Spleen (tissue), 11 donors: ENCODE measurements at regions not wholly inside any gene's neighbourhood (a gene's known extent, or its start where the extent isn't known, plus 50 kb on each side); places are given as distances from the start of the nearest gene placed in this dataset.

Experiments used
- DNase-seq: peaks from one replicate; pipeline ENCODE4 v3.0.0-alpha.2; 2020
- H3K27ac ChIP-seq, 8 donors: fragments of 200-600 bp; sonication (generic) in 7 of 8; 1 replicate in 4 of 8; 2 replicates in 4 of 8; pipeline versions ENCODE4 v1.5.0 to v1.8.0; 2016 to 2021; ENCODE audit warnings: inconsistent platforms in 4 of 8, mild to moderate bottlenecking in 4 of 8, moderate library complexity in 1 of 8
- H3K27me3 ChIP-seq, 7 donors: fragments of 200-600 bp; sonication (generic) in 6 of 7; replicated peaks in 1 of 7; 1 replicate in 4 of 7; 2 replicates in 3 of 7; pipeline versions ENCODE4 v1.5.0 to v1.8.0; 2016 to 2021; ENCODE audit warnings: inconsistent platforms in 3 of 7, mild to moderate bottlenecking in 1 of 7
- H3K36me3 ChIP-seq, 6 donors: fragments of 200-600 bp; sonication (generic) in 5 of 6; 1 replicate in 4 of 6; 2 replicates in 2 of 6; pipeline versions ENCODE4 v1.5.0 to v1.8.0; 2016 to 2021; ENCODE audit warnings: inconsistent platforms in 2 of 6
- H3K4me1 ChIP-seq, 6 donors: fragments of 200-600 bp; sonication (generic) in 5 of 6; 1 replicate in 3 of 6; 2 replicates in 3 of 6; pipeline versions ENCODE4 v1.5.0 to v1.8.0; 2016 to 2021; ENCODE audit warnings: inconsistent platforms in 3 of 6
- H3K4me3 ChIP-seq, 8 donors: fragments of 200-600 bp; sonication (generic) in 7 of 8; 1 replicate in 4 of 8; 2 replicates in 4 of 8; pipeline versions ENCODE4 v1.5.0 to v1.8.0; 2016 to 2021; ENCODE audit warnings: inconsistent platforms in 4 of 8, mild to moderate bottlenecking in 4 of 8, moderate library complexity in 2 of 8
- H3K9me3 ChIP-seq, 8 donors: fragments of 200-600 bp; sonication (generic) in 7 of 8; 1 replicate in 4 of 8; 2 replicates in 4 of 8; pipeline versions ENCODE4 v1.5.0 to v1.8.0; 2016 to 2021; ENCODE audit warnings: inconsistent platforms in 4 of 8
- CTCF ChIP-seq, 11 experiments: fragments of 200-600 bp in 7 of 11; fragments of 450-650 bp in 4 of 11; sonication (generic) in 4 of 11; IDR thresholded peaks in 8 of 11; conservative IDR thresholded peaks in 3 of 11; 1 replicate in 7 of 11; 2 replicates in 4 of 11; pipeline versions ENCODE4 v1.4.0 to v1.8.0; 2016 to 2021; ENCODE audit warnings: antibody characterized with exemption in 11 of 11, inconsistent platforms in 4 of 11, mild to moderate bottlenecking in 1 of 11
- POLR2A ChIP-seq, 3 donors: fragments of 450-650 bp; IDR thresholded peaks; one replicate each; pipeline ENCODE4 v1.5.1; 2017; ENCODE audit warnings: antibody characterized with exemption in 3 of 3, mild to moderate bottlenecking in 1 of 3
- POLR2AphosphoS5 ChIP-seq, 3 donors: sonication (generic); formaldehyde crosslinking; IDR thresholded peaks; one replicate each; pipeline ENCODE4 v1.5.1; 2017; ENCODE audit warnings: antibody characterized with exemption in 3 of 3
- WGBS, 5 donors: extraction: QIAGEN DNeasy Blood & Tissue Kit in 3 of 5; methylation state at CpG; one replicate each; pipeline versions ENCODE4 v1.1.5 to v1.1.7; 2013 to 2018; 5-methylcytosine and 5-hydroxymethylcytosine counted together
- intact Hi-C: fragments of 100-400 bp; cut with DNase I; formaldehyde crosslinking; loops from one replicate; pipeline ENCODE4 v1.15.0; 2023; ENCODE audit warnings: low total_unique reads
- donor health status: healthy with polysubstance abuse.
- donor health status: DM: no; HTN: no; CAD: no; lungs with moderate emphysema.
- donor health status: DM: no; HTN: no; CAD: no.
- donor health status: Bipolar disorder and iron deficiency.
- donor health status: healthy.
- donor health status: DM: no; HTN: no; CAD: no.
- donor health status: DM: yes; HTN: yes; CAD: no.

GRCh38 chr17:53133876-53134275 is 688.9 kb upstream of the KIF2B start:
- Histone ChIP-seq H3K4me3 (no peak overlapping the region), H3K27me3 (no peaks in the 10 kb centered on the region), H3K27ac (no peak overlapping the region), H3K4me1 (no peaks in the 10 kb centered on the region), H3K9me3 (peaks cover 0 to 5% (median 0%) of the 10 kb centered on the region in 8 donors), H3K36me3 (no peaks in the 10 kb centered on the region)
- TF ChIP-seq POLR2A (IDR thresholded peaks at IDR 0.05) (no peak), POLR2AphosphoS5 (IDR thresholded peaks at IDR 0.05) (no peak), CTCF (IDR thresholded peaks at IDR 0.05 in 8 of 11, conservative IDR thresholded peaks at IDR 0.05 in 3 of 11) (no peak)
- no peak for DNase-seq
- WGBS, 5 donors: 42 to 58% (median 52%) methylated on average over 5 of the region's 5 CpGs
- intact Hi-C loops: no loop called here

- WGBS, 5 donors: 89 to 97% (median 94%) methylated on average over 2 of the region's 2 CpGs
Measured at GRCh38 chr17:53129863-53130262, 692.9 kb upstream of the KIF2B start.

GRCh38 chr17:53127331-53127730 is 695.4 kb upstream of the KIF2B start:
- no peaks in the 10 kb centered on the region for H3K36me3 ChIP-seq
- no peak overlapping the region for H3K4me3 ChIP-seq
- TF ChIP-seq POLR2AphosphoS5 (IDR thresholded peaks at IDR 0.05) (no peak), POLR2A (IDR thresholded peaks at IDR 0.05) (no peak), CTCF (IDR thresholded peaks at IDR 0.05 in 8 of 11, conservative IDR thresholded peaks at IDR 0.05 in 3 of 11) (no peak)

More at GRCh38 chr17:53129863-53130262, 692.9 kb upstream of the KIF2B start:
- Histone ChIP-seq H3K36me3 (no peaks in the 10 kb centered on the region), H3K4me3 (no peak overlapping the region), H3K27me3 (no peaks in the 10 kb centered on the region), H3K9me3 (peaks cover 0 to 5% (median 0%) of the 10 kb centered on the region in 8 donors), H3K4me1 (no peaks in the 10 kb centered on the region), H3K27ac (no peak overlapping the region)
- intact Hi-C loops: no loop called here
- no peak for TF ChIP-seq CTCF (IDR thresholded peaks at IDR 0.05 in 8 of 11, conservative IDR thresholded peaks at IDR 0.05 in 3 of 11)
- TF ChIP-seq POLR2AphosphoS5 (IDR thresholded peaks at IDR 0.05): no peak
- no peak for TF ChIP-seq POLR2A (IDR thresholded peaks at IDR 0.05)
- DNase-seq: no peak

GRCh38 chr17:53122966-53123365 is 699.8 kb upstream of the KIF2B start:
- intact Hi-C loops: no loop called here
- no peak overlapping the region for H3K27ac ChIP-seq
- TF ChIP-seq POLR2A (IDR thresholded peaks at IDR 0.05) (no peak), POLR2AphosphoS5 (IDR thresholded peaks at IDR 0.05) (no peak), CTCF (IDR thresholded peaks at IDR 0.05 in 8 of 11, conservative IDR thresholded peaks at IDR 0.05 in 3 of 11) (no peak)
- no peak for DNase-seq
- H3K4me3 ChIP-seq: no peak overlapping the region
- H3K4me1 ChIP-seq: no peaks in the 10 kb centered on the region
- no peaks in the 10 kb centered on the region for H3K27me3 ChIP-seq
- H3K9me3 ChIP-seq: peaks cover 0 to 8% (median under 1%) of the 10 kb centered on the region in 8 donors
- no peaks in the 10 kb centered on the region for H3K36me3 ChIP-seq

More at GRCh38 chr17:53127331-53127730, 695.4 kb upstream of the KIF2B start:
- intact Hi-C loops: no loop called here
- DNase-seq: no peak
- no peaks in the 10 kb centered on the region for H3K27me3 ChIP-seq
- H3K27ac ChIP-seq: no peak overlapping the region
- H3K4me1 ChIP-seq: no peaks in the 10 kb centered on the region
- peaks cover 0 to 5% (median 0%) of the 10 kb centered on the region in 8 donors for H3K9me3 ChIP-seq
- 70 to 86% (median 77%) methylated on average over 3 of the region's 3 CpGs for WGBS, 5 donors
